Endothelial cell (in vitro differentiated cells): ENCODE measurements at regions not wholly inside any gene's neighbourhood (a gene's known extent, or its start where the extent isn't known, plus 50 kb on each side); places are given as distances from the start of the nearest gene placed in this dataset.
"Not testable (repeated sequence)": the region's sequence is repeated elsewhere in the genome, so short reads cannot be mapped to it uniquely, and the experiment has no call there.

ENCODE experiments used
- DNase-seq: peaks from one replicate; pipeline ENCODE4 v3.0.0; 2021; ENCODE audit warnings: low spot score
- H3K27ac Mint-ChIP-seq: one replicate; pipeline ENCODE4 v1.8.0; 2021; ENCODE audit warnings: mixed read lengths, inconsistent platforms; ENCODE audit not compliant: unreplicated experiment
- H3K27me3 Mint-ChIP-seq: one replicate; pipeline ENCODE4 v1.8.0; 2021; ENCODE audit warnings: mild to moderate bottlenecking, moderate library complexity, mixed read lengths, inconsistent platforms; ENCODE audit not compliant: unreplicated experiment
- H3K36me3 Mint-ChIP-seq: one replicate; pipeline ENCODE4 v1.8.0; 2021; ENCODE audit warnings: mild to moderate bottlenecking, low read depth, mixed read lengths, inconsistent platforms; ENCODE audit not compliant: unreplicated experiment
- H3K4me1 Mint-ChIP-seq: one replicate; pipeline ENCODE4 v1.8.0; 2021; ENCODE audit warnings: mild to moderate bottlenecking, mixed read lengths, inconsistent platforms; ENCODE audit not compliant: unreplicated experiment
- H3K4me3 Mint-ChIP-seq: one replicate; pipeline ENCODE4 v1.8.0; 2021; ENCODE audit warnings: mild to moderate bottlenecking, mixed read lengths, inconsistent platforms; ENCODE audit not compliant: unreplicated experiment
- H3K9me3 Mint-ChIP-seq: one replicate; pipeline ENCODE4 v1.8.0; 2021; ENCODE audit warnings: mixed read lengths, inconsistent platforms; ENCODE audit not compliant: unreplicated experiment
- TF ChIP-seq, protein P1 (sequence below): fragments of 200-600 bp; sonication (generic); IDR thresholded peaks from one replicate; pipeline ENCODE4 v1.5.0; 2021; ENCODE audit warnings: antibody characterized with exemption; ENCODE audit not compliant: unreplicated experiment

DNA sequence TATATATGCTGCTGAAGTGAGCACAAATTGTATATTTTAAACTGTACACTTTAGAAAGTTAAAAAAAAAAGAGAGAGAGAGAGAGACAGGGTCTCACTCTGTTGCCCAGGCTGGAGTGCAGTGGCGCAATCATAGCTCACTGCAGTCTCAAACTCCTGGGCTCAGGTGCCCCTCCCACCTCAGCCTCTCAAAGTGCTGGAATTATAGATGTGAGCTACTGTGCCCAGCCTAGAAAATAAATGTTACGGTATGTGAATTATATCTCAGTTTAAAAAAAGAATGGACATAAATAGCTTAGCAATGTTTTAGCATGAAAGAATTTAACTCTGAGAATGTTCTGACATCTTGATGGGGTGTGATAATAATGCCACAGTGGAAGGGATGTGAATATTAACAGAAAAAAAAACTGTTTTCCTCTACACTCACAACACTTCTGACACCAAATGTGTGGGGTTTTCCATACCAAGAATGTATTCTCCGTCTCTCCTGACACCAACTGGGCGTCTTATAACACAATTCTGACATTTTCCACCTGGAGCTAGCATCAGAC, 162.1 kb downstream of the PLCE1 start:
- no peak for DNase-seq
- no peaks in the 10 kb centered on the region for H3K4me1 Mint-ChIP-seq
- no peaks in the 10 kb centered on the region for H3K36me3 Mint-ChIP-seq
- H3K27ac Mint-ChIP-seq, result no peak overlapping the region
- TF ChIP-seq, protein P1, sequence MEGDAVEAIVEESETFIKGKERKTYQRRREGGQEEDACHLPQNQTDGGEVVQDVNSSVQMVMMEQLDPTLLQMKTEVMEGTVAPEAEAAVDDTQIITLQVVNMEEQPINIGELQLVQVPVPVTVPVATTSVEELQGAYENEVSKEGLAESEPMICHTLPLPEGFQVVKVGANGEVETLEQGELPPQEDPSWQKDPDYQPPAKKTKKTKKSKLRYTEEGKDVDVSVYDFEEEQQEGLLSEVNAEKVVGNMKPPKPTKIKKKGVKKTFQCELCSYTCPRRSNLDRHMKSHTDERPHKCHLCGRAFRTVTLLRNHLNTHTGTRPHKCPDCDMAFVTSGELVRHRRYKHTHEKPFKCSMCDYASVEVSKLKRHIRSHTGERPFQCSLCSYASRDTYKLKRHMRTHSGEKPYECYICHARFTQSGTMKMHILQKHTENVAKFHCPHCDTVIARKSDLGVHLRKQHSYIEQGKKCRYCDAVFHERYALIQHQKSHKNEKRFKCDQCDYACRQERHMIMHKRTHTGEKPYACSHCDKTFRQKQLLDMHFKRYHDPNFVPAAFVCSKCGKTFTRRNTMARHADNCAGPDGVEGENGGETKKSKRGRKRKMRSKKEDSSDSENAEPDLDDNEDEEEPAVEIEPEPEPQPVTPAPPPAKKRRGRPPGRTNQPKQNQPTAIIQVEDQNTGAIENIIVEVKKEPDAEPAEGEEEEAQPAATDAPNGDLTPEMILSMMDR, result no peak
- H3K9me3 Mint-ChIP-seq, result no peaks in the 10 kb centered on the region
- no peak overlapping the region for H3K4me3 Mint-ChIP-seq
- H3K27me3 Mint-ChIP-seq, result no peaks in the 10 kb centered on the region

DNA sequence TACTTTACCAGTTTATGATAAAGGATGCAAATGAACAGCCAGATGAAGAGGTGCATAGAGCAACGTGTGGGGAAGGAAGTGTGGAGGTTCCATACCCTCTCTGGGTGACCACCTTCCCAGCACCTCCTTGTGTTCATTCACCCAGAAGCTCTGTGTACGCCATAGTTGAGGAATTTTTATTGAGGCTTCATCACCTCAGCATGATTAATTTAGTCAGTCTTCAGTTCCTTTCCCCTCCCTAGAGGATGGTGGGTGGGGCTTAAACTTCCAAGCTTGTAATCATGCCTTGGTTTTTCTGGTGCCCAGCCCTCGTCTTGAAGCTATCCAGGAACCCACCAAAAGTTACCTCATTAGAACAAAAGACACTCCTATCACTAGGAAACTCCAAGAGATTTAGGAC, 162.7 kb downstream of the PLCE1 start:
- no peak for DNase-seq
- Mint-ChIP-seq H3K9me3 (peaks cover 4% of the 10 kb centered on the region), H3K4me1 (no peaks in the 10 kb centered on the region), H3K27me3 (no peaks in the 10 kb centered on the region), H3K4me3 (no peak overlapping the region), H3K36me3 (no peaks in the 10 kb centered on the region), H3K27ac (no peak overlapping the region)
- TF ChIP-seq, protein P1, result no peak

DNA sequence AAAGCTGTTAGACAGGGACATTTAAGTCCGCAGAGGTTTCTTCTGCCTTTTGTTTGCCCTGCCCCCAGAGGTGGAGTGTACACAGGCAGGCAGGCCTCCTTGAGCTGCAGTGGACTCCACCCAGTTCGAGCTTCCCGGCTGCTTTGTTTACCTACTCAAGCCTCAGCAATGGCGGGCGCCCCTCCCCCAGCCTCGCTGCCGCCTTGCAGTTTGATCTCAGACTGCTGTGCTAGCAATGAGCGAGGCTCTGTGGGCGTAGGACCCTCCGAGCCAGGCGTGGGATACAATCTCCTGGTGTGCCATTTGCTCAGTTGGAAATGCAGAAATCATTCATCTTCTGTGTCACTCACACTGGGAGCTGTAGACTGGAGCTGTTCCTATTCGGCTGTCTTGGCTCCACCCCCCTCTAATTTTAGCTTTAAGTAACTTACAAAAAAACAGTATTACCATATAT, 171.5 kb downstream of the PLCE1 start:
- H3K9me3 Mint-ChIP-seq, H3K4me3 Mint-ChIP-seq, H3K4me1 Mint-ChIP-seq, H3K27ac Mint-ChIP-seq, H3K36me3 Mint-ChIP-seq, H3K27me3 Mint-ChIP-seq, DNase-seq: not testable (repeated sequence)

DNA sequence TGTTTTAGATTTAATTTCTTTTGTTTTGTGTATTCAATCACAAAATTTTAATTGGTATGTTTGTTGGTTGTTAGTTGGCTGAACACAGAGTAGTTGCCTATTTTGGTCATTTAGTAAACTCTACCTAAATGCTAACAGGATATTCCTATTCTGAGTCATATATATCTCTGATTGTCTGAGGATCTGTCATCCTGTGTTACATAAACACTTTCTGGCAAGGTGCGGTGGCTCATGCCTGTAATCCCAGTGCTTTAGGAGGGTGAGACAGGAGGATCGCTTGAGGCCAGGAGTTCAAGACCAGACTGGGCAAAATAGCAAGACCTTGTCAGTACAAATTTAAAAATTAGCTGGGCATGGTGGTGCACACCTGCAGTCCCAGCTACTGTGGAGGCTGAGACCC, 178.6 kb downstream of the PLCE1 start:
- DNase-seq, result no peak
- no peak overlapping the region for H3K27ac Mint-ChIP-seq
- no peaks in the 10 kb centered on the region for H3K4me1 Mint-ChIP-seq
- H3K9me3 Mint-ChIP-seq, result no peaks in the 10 kb centered on the region
- no peak overlapping the region for H3K4me3 Mint-ChIP-seq
- H3K36me3 Mint-ChIP-seq, result no peaks in the 10 kb centered on the region
- H3K27me3 Mint-ChIP-seq, result peaks cover 3% of the 10 kb centered on the region
- TF ChIP-seq, protein P1, result no peak

DNA sequence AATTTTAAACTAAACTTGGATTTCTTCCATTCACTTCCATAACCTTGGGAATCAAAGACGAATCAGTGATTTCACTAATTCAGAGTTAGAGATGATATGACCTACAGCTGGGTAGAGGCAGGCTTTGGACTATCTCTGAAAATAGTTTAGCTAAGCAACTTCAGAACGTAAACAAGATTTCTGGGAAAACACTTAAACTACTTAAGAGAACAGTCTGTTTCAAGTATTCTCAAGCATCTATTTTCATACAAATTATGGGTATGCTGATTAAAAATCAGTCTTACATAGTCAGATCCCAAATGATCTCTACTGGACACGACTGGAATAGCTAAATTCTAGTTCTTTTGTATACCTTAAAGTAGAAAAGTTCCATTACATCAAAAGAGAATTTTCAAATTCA, 179.9 kb downstream of the PLCE1 start:
- Mint-ChIP-seq H3K4me1 (no peaks in the 10 kb centered on the region), H3K36me3 (no peaks in the 10 kb centered on the region), H3K4me3 (no peak overlapping the region), H3K9me3 (no peaks in the 10 kb centered on the region), H3K27me3 (peaks cover 3% of the 10 kb centered on the region), H3K27ac (no peak overlapping the region)
- TF ChIP-seq, protein P1, result no peak
- DNase-seq, result no peak

DNA sequence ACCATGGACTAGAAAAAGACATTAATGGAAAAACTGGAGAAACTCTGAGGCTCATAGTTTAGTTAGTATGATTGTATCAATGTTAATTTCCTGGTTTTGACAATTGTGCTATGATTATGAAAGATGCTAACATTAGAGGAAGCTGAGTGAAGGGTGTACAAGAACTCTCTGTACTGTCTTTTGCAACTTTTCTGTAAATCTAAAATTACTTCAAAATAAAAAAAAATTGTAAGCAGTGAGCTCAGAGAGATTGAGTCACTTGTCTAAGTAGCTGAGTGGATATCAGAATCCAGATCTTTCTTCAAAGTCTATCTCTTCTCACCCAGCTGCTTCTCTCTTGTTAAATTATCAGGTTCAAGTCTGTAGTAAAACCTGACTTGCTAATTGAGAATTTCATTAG, 181.1 kb downstream of the PLCE1 start:
- Mint-ChIP-seq H3K4me3 (no peak overlapping the region), H3K9me3 (no peaks in the 10 kb centered on the region), H3K36me3 (no peaks in the 10 kb centered on the region), H3K27ac (no peak overlapping the region), H3K4me1 (no peaks in the 10 kb centered on the region), H3K27me3 (peaks cover 3% of the 10 kb centered on the region)
- TF ChIP-seq, protein P1, result no peak
- DNase-seq, result no peak
